ENCODE measurements at regions not wholly inside any gene's neighbourhood (a gene's known extent, or its start where the extent isn't known, plus 50 kb on each side); places are given as distances from the start of the nearest gene placed in this dataset.
A peak's percentile ranks its signal among the peaks of the same experiment; 100 is the strongest.

DNA sequence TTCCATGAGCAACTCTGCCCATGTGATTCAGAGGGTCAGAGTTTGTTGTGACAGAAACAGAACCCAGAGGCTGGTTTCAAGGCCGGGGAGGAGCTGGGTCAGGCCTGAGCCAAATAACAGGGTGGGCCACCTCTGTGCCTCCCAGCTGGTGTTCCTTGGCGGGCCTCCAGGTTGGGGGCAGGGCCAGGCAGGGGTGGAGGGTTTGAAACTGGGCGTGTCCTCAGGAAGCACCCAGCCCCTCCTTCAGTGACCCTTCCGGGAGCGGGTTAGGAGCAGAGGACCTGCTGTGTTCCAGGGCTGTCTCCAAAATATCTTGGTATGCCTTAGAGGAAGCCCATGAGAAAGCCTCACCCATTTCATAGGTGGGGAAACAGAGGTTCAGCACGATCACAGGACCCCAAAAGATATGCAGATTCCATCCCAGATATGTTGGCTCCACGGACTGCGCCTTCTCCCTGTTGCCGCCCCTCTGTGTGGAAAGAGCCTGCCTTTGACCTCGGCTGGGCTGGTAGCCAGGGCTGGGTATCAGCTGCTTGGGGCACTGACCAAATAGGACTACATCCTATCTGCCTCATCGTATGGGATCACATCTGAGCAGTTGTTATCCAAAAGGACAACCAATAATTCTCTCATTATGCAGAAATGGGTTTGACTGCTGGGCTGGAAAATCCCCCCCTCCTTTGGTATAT is 74.8 kb upstream of the GLI2 start:
- no peak overlapping the region for H3K4me3 ChIP-seq
- peak; percentile 91 to 99 (median 96) for ATAC-seq

DNA sequence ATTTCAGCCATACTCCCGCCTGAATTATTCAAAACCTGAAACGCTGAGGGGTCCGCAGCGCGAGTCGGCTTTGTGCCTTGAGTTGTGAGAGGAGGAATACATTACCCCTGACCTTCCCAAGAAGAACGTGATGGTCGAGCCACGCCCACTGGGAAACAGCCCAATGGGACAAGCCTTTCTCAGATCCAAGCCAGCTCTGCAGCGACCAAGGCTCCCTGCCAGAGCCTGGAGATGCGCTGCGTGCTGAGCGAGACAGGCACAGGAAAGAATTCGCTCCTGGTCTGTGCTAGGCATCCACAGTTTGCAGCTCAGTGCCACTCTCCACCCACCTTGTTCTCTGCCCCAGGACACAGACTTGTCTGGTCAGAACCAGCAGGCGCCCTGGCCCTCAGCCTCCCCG is 74.1 kb upstream of the GLI2 start:
- 5% methylated on average over 9 of the region's 16 CpGs for WGBS (ENCODE audit: insufficient coverage, low coverage, low lambda C conversion rate, missing lambda C conversion rate)
- no peaks in the 10 kb centered on the region for H3K27me3 ChIP-seq
- no peak for DNase-seq
- no peak overlapping the region for H3K27ac ChIP-seq
- peak; percentile 9 to 18 (median 14) for ATAC-seq
- no peaks in the 10 kb centered on the region for H3K9me3 ChIP-seq
- TF ChIP-seq POLR2A (IDR thresholded peaks at IDR 0.05), result no peak
- TF ChIP-seq, protein P1, sequence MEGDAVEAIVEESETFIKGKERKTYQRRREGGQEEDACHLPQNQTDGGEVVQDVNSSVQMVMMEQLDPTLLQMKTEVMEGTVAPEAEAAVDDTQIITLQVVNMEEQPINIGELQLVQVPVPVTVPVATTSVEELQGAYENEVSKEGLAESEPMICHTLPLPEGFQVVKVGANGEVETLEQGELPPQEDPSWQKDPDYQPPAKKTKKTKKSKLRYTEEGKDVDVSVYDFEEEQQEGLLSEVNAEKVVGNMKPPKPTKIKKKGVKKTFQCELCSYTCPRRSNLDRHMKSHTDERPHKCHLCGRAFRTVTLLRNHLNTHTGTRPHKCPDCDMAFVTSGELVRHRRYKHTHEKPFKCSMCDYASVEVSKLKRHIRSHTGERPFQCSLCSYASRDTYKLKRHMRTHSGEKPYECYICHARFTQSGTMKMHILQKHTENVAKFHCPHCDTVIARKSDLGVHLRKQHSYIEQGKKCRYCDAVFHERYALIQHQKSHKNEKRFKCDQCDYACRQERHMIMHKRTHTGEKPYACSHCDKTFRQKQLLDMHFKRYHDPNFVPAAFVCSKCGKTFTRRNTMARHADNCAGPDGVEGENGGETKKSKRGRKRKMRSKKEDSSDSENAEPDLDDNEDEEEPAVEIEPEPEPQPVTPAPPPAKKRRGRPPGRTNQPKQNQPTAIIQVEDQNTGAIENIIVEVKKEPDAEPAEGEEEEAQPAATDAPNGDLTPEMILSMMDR (IDR thresholded peaks at IDR 0.05), result no peak
- peaks cover 0 to 4% (median 0%) of the 10 kb centered on the region in 4 donors for H3K4me1 ChIP-seq
- H3K4me3 ChIP-seq, result no peak overlapping the region
- intact Hi-C loops (cut with DNase I), result no loop called here
- H3K36me3 ChIP-seq, result no peaks in the 10 kb centered on the region

More for the DNA sequence above, 74.8 kb upstream of the GLI2 start:
- intact Hi-C loops (cut with DNase I), result no loop called here
- WGBS (ENCODE audit: insufficient coverage, low coverage, low lambda C conversion rate, missing lambda C conversion rate), result 13% methylated on average over 3 of the region's 11 CpGs
- peak; percentile 81 to 88 (median 86) for DNase-seq
- Histone ChIP-seq H3K9me3 (no peaks in the 10 kb centered on the region), H3K27me3 (no peaks in the 10 kb centered on the region), H3K27ac (no peak overlapping the region), H3K4me1 (peaks cover 0 to 4% (median 0%) of the 10 kb centered on the region in 4 donors), H3K36me3 (no peaks in the 10 kb centered on the region)
- TF ChIP-seq, protein P1 (IDR thresholded peaks at IDR 0.05), result no peak
- no peak for TF ChIP-seq POLR2A (IDR thresholded peaks at IDR 0.05)

DNA sequence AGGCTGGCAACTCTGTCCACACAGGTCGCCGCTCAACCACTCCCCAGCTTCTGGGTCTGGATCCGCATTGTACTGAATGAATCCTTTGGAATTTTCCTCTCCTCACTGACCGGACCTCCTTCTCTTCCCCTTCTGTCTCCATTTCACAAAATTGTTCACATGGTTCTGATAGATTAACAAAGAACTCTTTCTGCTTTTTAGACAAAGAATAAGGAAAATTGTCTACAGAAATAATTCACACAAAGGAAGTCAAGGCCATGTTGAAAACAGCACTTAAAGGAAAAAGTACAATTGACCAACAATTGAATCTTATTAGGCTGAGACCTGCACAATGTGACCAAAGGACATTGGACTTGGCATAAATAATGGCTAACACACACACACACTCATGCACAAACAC is 73.6 kb upstream of the GLI2 start:
- intact Hi-C loops (cut with DNase I), result no loop called here
- 90% methylated on average over 4 of the region's 4 CpGs for WGBS (ENCODE audit: insufficient coverage, low coverage, low lambda C conversion rate, missing lambda C conversion rate)
- no peak for ATAC-seq
- no peaks in the 10 kb centered on the region for H3K36me3 ChIP-seq
- no peak overlapping the region for H3K4me3 ChIP-seq
- no peak overlapping the region for H3K27ac ChIP-seq
- no peak for DNase-seq
- no peaks in the 10 kb centered on the region for H3K9me3 ChIP-seq
- peaks cover 0 to 4% (median 0%) of the 10 kb centered on the region in 4 donors for H3K4me1 ChIP-seq
- TF ChIP-seq POLR2A (IDR thresholded peaks at IDR 0.05), result no peak
- TF ChIP-seq, protein P1 (IDR thresholded peaks at IDR 0.05), result no peak
- no peaks in the 10 kb centered on the region for H3K27me3 ChIP-seq

DNA sequence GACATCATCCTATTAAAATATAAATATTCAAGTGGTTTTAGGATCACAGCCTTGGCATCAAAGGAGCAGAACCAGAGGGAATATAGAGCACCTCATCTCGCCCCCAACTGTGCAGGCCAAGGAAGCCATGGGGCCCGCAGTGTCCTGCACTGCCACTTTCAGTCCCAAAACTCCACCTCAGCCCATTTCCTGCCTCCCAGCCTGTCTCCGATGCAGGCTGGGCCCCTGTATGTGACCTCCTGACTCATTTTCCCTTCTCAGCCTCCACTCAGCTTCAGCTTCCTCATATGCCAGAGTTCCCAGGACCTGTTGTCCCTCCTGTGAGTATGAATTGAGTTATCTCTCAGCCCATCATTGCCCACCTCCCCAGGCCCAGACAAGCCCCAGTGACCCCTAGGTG is 72.9 kb upstream of the GLI2 start:
- H3K36me3 ChIP-seq, result no peaks in the 10 kb centered on the region
- H3K9me3 ChIP-seq, result no peaks in the 10 kb centered on the region
- 86% methylated on average over 3 of the region's 3 CpGs for WGBS (ENCODE audit: insufficient coverage, low coverage, low lambda C conversion rate, missing lambda C conversion rate)
- TF ChIP-seq, protein P1 (IDR thresholded peaks at IDR 0.05), result no peak
- no peak for TF ChIP-seq POLR2A (IDR thresholded peaks at IDR 0.05)
- H3K27ac ChIP-seq, result no peak overlapping the region
- H3K4me3 ChIP-seq, result no peak overlapping the region
- DNase-seq, result no peak
- ATAC-seq, result no peak
- intact Hi-C loops (cut with DNase I), result no loop called here
- no peaks in the 10 kb centered on the region for H3K27me3 ChIP-seq
- peaks cover 0 to 4% (median 0%) of the 10 kb centered on the region in 4 donors for H3K4me1 ChIP-seq
